HG03432 (cell line): ENCODE measurements at regions not wholly inside any gene's neighbourhood (a gene's known extent, or its start where the extent isn't known, plus 50 kb on each side); places are given as distances from the start of the nearest gene placed in this dataset.
"Not testable (repeated sequence)": the region's sequence is repeated elsewhere in the genome, so short reads cannot be mapped to it uniquely, and the experiment has no call there.

Source experiments
- ATAC-seq: cut with Tn5 transposase; IDR thresholded peaks from one replicate; pipeline ENCODE4 v1.9.1; 2021; ENCODE audit warnings: mild to moderate bottlenecking, moderate library complexity; ENCODE audit not compliant: unreplicated experiment

GRCh38 chr5:128711216-128711615 is 173.2 kb upstream of the FBN2 start:
- ATAC-seq, result no peak

GRCh38 chr5:128714551-128714950 is 176.5 kb upstream of the FBN2 start:
- ATAC-seq, result no peak

- no peak for ATAC-seq
These were observed 184.5 kb upstream of the FBN2 start for GRCh38 chr5:128722551-128722950.

- ATAC-seq, result not testable (repeated sequence)
These were observed 192.0 kb upstream of the FBN2 start for GRCh38 chr5:128730021-128730420.

GRCh38 chr5:128735656-128736055 is 197.6 kb upstream of the FBN2 start:
- ATAC-seq, result not testable (repeated sequence)

GRCh38 chr5:128736553-128736952 is 198.5 kb upstream of the FBN2 start:
- ATAC-seq, result no peak

- no peak for ATAC-seq
These were observed 211.3 kb upstream of the FBN2 start for GRCh38 chr5:128749136-128749898.

GRCh38 chr5:128750155-128750554 is 212.1 kb upstream of the FBN2 start:
- no peak for ATAC-seq

- ATAC-seq, result no peak
These were observed 207.9 kb upstream of the SLC27A6 start for GRCh38 chr5:128757196-128757959.

GRCh38 chr5:128762661-128763306 is 202.5 kb upstream of the SLC27A6 start:
- no peak for ATAC-seq

- ATAC-seq, result no peak
These were observed 202.0 kb upstream of the SLC27A6 start for GRCh38 chr5:128763321-128763720.

- ATAC-seq, result no peak
These were observed 200.5 kb upstream of the SLC27A6 start for GRCh38 chr5:128764601-128765310.

GRCh38 chr5:128765448-128766061 is 199.7 kb upstream of the SLC27A6 start:
- no peak for ATAC-seq

GRCh38 chr5:128766406-128766805 is 198.9 kb upstream of the SLC27A6 start:
- no peak for ATAC-seq

- ATAC-seq, result no peak
These were observed 194.4 kb upstream of the SLC27A6 start for GRCh38 chr5:128770907-128771306.

- ATAC-seq, result no peak
These were observed 192.9 kb upstream of the SLC27A6 start for GRCh38 chr5:128772356-128772755.

GRCh38 chr5:128773378-128773777 is 191.9 kb upstream of the SLC27A6 start:
- ATAC-seq, result no peak

GRCh38 chr5:128774605-128775004 is 190.7 kb upstream of the SLC27A6 start:
- ATAC-seq, result peak; percentile 49

GRCh38 chr5:128775558-128775957 is 189.7 kb upstream of the SLC27A6 start:
- no peak for ATAC-seq

- ATAC-seq, result peak; percentile 94
These were observed 188.2 kb upstream of the SLC27A6 start for GRCh38 chr5:128777052-128777451.

GRCh38 chr5:128778474-128778873 is 186.8 kb upstream of the SLC27A6 start:
- ATAC-seq, result no peak
